Activated T-helper 2 cell treated with anti-CD3 and anti-CD28 coated beads, Interferon-gamma antibody, Interleukin-2, Interleukin-4, amounts not matched to agents 10 μg/mL and 5 μg/mL and 100 μg/mL, durations not matched to agents 14 hours and 24 hours and 36 hours (primary cell): ENCODE measurements at regions not wholly inside any gene's neighbourhood (a gene's known extent, or its start where the extent isn't known, plus 50 kb on each side); places are given as distances from the start of the nearest gene placed in this dataset.

ENCODE experiments used
- DNase-seq: peaks from one replicate; pipeline ENCODE4 v3.0.0; 2021; ENCODE audit warnings: low spot score
- H3K27ac Mint-ChIP-seq: one replicate; pipeline ENCODE4 v1.8.0; 2021; ENCODE audit warnings: mixed read lengths
- H3K27me3 Mint-ChIP-seq: one replicate; pipeline ENCODE4 v1.8.0; 2021; ENCODE audit warnings: low read depth, mixed read lengths
- H3K36me3 Mint-ChIP-seq: one replicate; pipeline ENCODE4 v1.8.0; 2021; ENCODE audit warnings: low read depth, mixed read lengths
- H3K4me1 Mint-ChIP-seq: one replicate; pipeline ENCODE4 v1.8.0; 2021; ENCODE audit warnings: low read depth, mixed read lengths
- H3K4me3 Mint-ChIP-seq: one replicate; pipeline ENCODE4 v1.8.0; 2021; ENCODE audit warnings: low read depth, mild to moderate bottlenecking, moderate library complexity, mixed read lengths
- H3K9me3 Mint-ChIP-seq: one replicate; pipeline ENCODE4 v1.8.0; 2021; ENCODE audit warnings: mixed read lengths
- intact Hi-C: fragments of 100-400 bp; cut with micrococcal nuclease; formaldehyde crosslinking; loops from one replicate; pipeline ENCODE4 v1.15.1; 2023

GRCh38 chr10:78700816-78701520 is 367.8 kb upstream of the ZMIZ1 start:
- H3K9me3 Mint-ChIP-seq = no peaks in the 10 kb centered on the region
- intact Hi-C loops = no loop called here
- no peak overlapping the region for H3K4me3 Mint-ChIP-seq
- DNase-seq = no peak
- no peaks in the 10 kb centered on the region for H3K4me1 Mint-ChIP-seq
- H3K27me3 Mint-ChIP-seq = peaks cover 3% of the 10 kb centered on the region
- no peak overlapping the region for H3K27ac Mint-ChIP-seq
- no peaks in the 10 kb centered on the region for H3K36me3 Mint-ChIP-seq

- Mint-ChIP-seq H3K27ac (no peak overlapping the region), H3K27me3 (peaks cover 3% of the 10 kb centered on the region), H3K4me1 (no peaks in the 10 kb centered on the region), H3K4me3 (no peak overlapping the region), H3K9me3 (no peaks in the 10 kb centered on the region), H3K36me3 (no peaks in the 10 kb centered on the region)
- no peak for DNase-seq
- intact Hi-C loops = no loop called here
These were observed 366.6 kb upstream of the ZMIZ1 start for GRCh38 chr10:78702186-78702585.

- DNase-seq = no peak
- no peak overlapping the region for H3K27ac Mint-ChIP-seq
- H3K9me3 Mint-ChIP-seq = no peaks in the 10 kb centered on the region
- H3K4me1 Mint-ChIP-seq = no peaks in the 10 kb centered on the region
- intact Hi-C loops = no loop called here
- H3K4me3 Mint-ChIP-seq = no peak overlapping the region
- no peaks in the 10 kb centered on the region for H3K36me3 Mint-ChIP-seq
- H3K27me3 Mint-ChIP-seq = peaks cover 3% of the 10 kb centered on the region
These were observed 365.9 kb upstream of the ZMIZ1 start for GRCh38 chr10:78702876-78703275.

- Mint-ChIP-seq H3K27me3 (peaks cover 3% of the 10 kb centered on the region), H3K4me1 (no peaks in the 10 kb centered on the region), H3K4me3 (no peak overlapping the region), H3K9me3 (no peaks in the 10 kb centered on the region), H3K36me3 (no peaks in the 10 kb centered on the region), H3K27ac (no peak overlapping the region)
- intact Hi-C loops = no loop called here
- DNase-seq = no peak
These were observed 365.2 kb upstream of the ZMIZ1 start for GRCh38 chr10:78703593-78703992.

DNA sequence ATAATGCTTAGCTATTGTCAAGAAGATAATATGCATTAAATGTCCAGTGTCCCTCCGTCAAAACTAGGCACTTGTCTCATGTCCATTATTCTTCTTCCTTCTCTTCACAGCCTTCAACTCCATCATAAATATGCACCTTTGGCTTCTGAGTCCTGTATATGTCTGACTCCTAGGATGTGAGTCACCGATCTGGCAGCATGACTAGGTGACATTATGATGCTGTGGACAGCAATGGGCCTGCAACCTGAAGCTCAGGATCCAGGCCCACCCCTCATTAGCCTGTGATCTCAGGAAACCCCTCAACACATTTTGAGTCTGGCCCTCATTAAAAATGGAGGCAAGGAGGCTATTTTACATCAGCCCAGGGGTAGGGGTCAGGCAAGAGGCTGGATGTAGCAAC is 362.5 kb upstream of the ZMIZ1 start:
- no peaks in the 10 kb centered on the region for H3K9me3 Mint-ChIP-seq
- H3K4me3 Mint-ChIP-seq = no peak overlapping the region
- intact Hi-C loops = no loop called here
- no peak for DNase-seq
- peaks cover 3% of the 10 kb centered on the region for H3K27me3 Mint-ChIP-seq
- H3K36me3 Mint-ChIP-seq = no peaks in the 10 kb centered on the region
- H3K27ac Mint-ChIP-seq = no peak overlapping the region
- no peaks in the 10 kb centered on the region for H3K4me1 Mint-ChIP-seq

GRCh38 chr10:78706726-78707540 is 361.8 kb upstream of the ZMIZ1 start:
- no peaks in the 10 kb centered on the region for H3K9me3 Mint-ChIP-seq
- no peak for DNase-seq
- peaks cover 3% of the 10 kb centered on the region for H3K27me3 Mint-ChIP-seq
- no peaks in the 10 kb centered on the region for H3K36me3 Mint-ChIP-seq
- H3K4me1 Mint-ChIP-seq = no peaks in the 10 kb centered on the region
- no peak overlapping the region for H3K4me3 Mint-ChIP-seq
- intact Hi-C loops = no loop called here
- no peak overlapping the region for H3K27ac Mint-ChIP-seq

DNA sequence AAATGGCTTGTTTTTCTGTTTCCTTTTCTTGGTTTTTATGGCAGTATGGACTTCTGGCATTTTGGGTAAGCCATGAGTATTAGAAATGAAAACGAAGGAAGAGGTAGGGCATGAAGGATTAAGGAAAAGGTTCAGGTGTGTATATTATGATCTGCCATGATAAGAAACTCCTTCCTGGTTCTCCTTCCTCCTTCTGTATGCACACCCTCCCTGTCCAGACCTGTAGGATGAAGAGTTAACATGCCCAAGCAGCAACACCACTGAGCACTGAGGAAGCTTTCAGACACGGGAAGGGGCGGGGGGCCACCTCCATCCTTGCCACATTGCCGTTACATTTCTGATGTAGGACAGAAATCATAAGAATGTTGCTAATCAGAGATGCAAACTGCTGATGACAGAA is 361.0 kb upstream of the ZMIZ1 start:
- peaks cover 3% of the 10 kb centered on the region for H3K27me3 Mint-ChIP-seq
- H3K4me1 Mint-ChIP-seq = no peaks in the 10 kb centered on the region
- intact Hi-C loops = no loop called here
- no peak for DNase-seq
- H3K36me3 Mint-ChIP-seq = no peaks in the 10 kb centered on the region
- no peak overlapping the region for H3K4me3 Mint-ChIP-seq
- no peaks in the 10 kb centered on the region for H3K9me3 Mint-ChIP-seq
- no peak overlapping the region for H3K27ac Mint-ChIP-seq

DNA sequence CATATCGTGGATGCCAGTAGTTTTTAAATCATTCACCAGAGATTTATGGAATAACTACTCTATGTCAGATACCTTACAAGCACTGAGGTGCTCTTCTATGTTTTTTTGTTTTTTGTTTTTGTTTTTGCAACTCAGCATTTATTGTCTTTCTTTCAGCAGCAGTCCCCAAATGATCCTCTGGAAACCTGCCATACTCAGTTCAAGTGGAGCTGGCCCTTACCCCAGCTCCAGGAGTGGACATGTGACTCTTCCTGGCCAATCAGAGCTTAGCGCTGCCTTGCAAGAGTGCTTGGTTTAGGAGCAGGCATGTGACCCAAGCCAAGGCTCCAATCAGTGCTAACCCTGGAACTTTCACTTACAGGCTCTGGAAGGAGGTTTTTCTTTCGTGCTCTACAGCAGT is 356.6 kb upstream of the ZMIZ1 start:
- no peak overlapping the region for H3K4me3 Mint-ChIP-seq
- no peak overlapping the region for H3K27ac Mint-ChIP-seq
- H3K9me3 Mint-ChIP-seq = no peaks in the 10 kb centered on the region
- no peak for DNase-seq
- H3K27me3 Mint-ChIP-seq = no peaks in the 10 kb centered on the region
- intact Hi-C loops = loop anchor here (1.0 kb wide), 1 partner anchor 18 kb away; no protein-coding TSS in a partner anchor
- H3K36me3 Mint-ChIP-seq = no peaks in the 10 kb centered on the region
- no peaks in the 10 kb centered on the region for H3K4me1 Mint-ChIP-seq

GRCh38 chr10:78713659-78714058 is 355.1 kb upstream of the ZMIZ1 start:
- intact Hi-C loops = no loop called here
- H3K9me3 Mint-ChIP-seq = no peaks in the 10 kb centered on the region
- H3K4me1 Mint-ChIP-seq = no peaks in the 10 kb centered on the region
- no peak for DNase-seq
- H3K27me3 Mint-ChIP-seq = no peaks in the 10 kb centered on the region
- H3K36me3 Mint-ChIP-seq = no peaks in the 10 kb centered on the region
- H3K4me3 Mint-ChIP-seq = no peak overlapping the region
- H3K27ac Mint-ChIP-seq = no peak overlapping the region

DNA sequence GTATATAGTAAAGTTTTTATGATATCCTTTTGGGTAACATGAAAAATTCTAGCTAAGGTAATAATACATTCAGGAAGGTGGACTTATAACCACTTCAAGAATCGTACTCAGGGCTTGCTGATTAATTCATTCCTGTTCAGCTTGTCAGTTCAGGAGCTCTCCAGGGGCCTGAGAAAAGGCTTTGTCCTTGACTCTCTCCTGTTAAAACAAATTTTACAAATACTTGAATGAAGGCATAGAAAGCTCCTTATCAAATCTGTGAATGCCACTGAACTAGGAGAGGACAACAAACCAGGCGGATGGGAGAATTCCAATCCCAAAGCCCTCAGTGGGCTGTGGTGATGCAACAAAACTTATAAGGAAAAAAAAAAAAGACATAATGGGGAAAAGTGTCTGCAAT is 354.5 kb upstream of the ZMIZ1 start:
- Mint-ChIP-seq H3K4me1 (no peaks in the 10 kb centered on the region), H3K27me3 (no peaks in the 10 kb centered on the region), H3K36me3 (no peaks in the 10 kb centered on the region), H3K9me3 (no peaks in the 10 kb centered on the region), H3K4me3 (no peak overlapping the region), H3K27ac (no peak overlapping the region)
- intact Hi-C loops = no loop called here
- no peak for DNase-seq

GRCh38 chr10:78715435-78715834 is 353.3 kb upstream of the ZMIZ1 start:
- no peak overlapping the region for H3K4me3 Mint-ChIP-seq
- H3K4me1 Mint-ChIP-seq = no peaks in the 10 kb centered on the region
- no peak overlapping the region for H3K27ac Mint-ChIP-seq
- DNase-seq = no peak
- no peaks in the 10 kb centered on the region for H3K9me3 Mint-ChIP-seq
- no peaks in the 10 kb centered on the region for H3K27me3 Mint-ChIP-seq
- intact Hi-C loops = no loop called here
- H3K36me3 Mint-ChIP-seq = no peaks in the 10 kb centered on the region

DNA sequence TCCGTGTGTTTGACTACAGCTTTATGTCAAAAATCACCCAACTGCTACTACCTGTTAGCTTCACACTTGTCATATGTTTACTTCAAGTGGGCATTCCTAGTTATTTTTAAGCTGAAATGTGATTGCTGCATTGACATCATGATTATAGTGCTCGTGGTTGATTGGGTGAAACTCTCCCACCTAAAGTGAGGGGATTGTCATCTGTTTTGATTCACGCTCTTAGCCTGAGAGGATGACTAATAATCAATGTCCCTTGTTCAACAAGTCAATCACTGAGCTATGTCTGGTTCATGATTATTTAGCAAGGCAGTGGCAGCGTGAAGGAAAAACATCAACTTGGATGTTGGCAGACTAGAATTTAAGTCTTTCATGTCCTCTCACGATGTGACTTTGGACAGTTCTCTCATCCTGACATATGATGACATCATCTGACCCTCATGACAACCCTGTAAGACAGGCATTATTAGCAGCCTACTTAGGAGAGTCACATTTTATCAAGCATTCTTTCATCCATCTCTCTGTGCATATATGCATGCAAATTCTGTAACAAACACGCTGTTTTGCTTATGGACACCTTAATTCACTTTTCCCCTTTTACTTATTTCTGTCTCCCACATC is 352.6 kb upstream of the ZMIZ1 start:
- Mint-ChIP-seq H3K9me3 (no peaks in the 10 kb centered on the region), H3K27me3 (no peaks in the 10 kb centered on the region), H3K4me3 (no peak overlapping the region), H3K36me3 (no peaks in the 10 kb centered on the region), H3K27ac (no peak overlapping the region), H3K4me1 (no peaks in the 10 kb centered on the region)
- intact Hi-C loops = no loop called here
- no peak for DNase-seq

DNA sequence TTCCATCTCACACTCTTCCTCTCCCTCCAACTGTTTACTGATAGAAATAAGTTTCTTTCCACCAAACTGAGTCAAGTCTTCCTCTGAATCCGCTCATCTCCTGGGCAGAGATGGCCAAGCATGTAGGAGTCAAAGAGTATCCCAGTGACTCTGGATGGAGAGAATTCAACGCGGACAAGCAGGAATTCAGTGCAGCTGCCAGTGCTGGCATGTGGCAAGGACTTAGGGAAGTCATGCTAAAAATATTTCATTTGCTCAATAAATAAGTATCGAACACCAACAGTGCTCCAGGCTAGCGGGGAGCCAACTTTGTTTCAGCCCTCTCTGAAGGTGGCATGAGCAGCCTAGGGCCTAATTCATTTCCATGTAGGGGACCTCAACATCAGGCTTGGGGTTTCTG is 351.6 kb upstream of the ZMIZ1 start:
- no peak overlapping the region for H3K27ac Mint-ChIP-seq
- H3K4me3 Mint-ChIP-seq = no peak overlapping the region
- intact Hi-C loops = no loop called here
- no peaks in the 10 kb centered on the region for H3K9me3 Mint-ChIP-seq
- no peaks in the 10 kb centered on the region for H3K4me1 Mint-ChIP-seq
- H3K36me3 Mint-ChIP-seq = no peaks in the 10 kb centered on the region
- no peak for DNase-seq
- no peaks in the 10 kb centered on the region for H3K27me3 Mint-ChIP-seq
